ENCODE measurements at regions not wholly inside any gene's neighbourhood (a gene's known extent, or its start where the extent isn't known, plus 50 kb on each side); places are given as distances from the start of the nearest gene placed in this dataset.
"Not testable (repeated sequence)": the region's sequence is repeated elsewhere in the genome, so short reads cannot be mapped to it uniquely, and the experiment has no call there.

DNA sequence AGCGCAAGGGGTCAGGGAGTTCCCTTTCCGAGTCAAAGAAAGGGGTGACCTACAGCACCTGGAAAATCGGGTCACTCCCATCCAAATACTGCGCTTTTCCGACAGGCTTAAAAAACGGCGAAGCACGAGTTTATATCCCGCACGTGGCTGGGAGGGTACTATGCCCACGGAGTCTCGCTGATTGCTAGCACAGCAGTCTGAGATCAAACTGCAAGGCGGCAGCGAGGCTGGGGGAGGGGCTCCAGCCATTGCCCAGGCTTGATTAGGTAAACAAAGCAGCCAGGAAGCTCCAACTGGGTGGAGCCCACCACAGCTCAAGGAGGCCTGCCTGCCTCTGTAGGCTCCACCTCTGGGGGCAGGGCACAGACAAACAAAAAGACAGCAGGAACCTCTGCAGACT is 735.1 kb downstream of the TTLL7 start:
- H3K9me3 ChIP-seq (ENCODE audit: low read length); H3K9ac ChIP-seq (ENCODE audit: low read length); H2AFZ ChIP-seq (ENCODE audit: low read length); H3K79me2 ChIP-seq (ENCODE audit: low read length); H3K9me2 ChIP-seq (replicated peaks; ENCODE audit: insufficient read depth, low read length); DNase-seq; H4K20me1 ChIP-seq (ENCODE audit: insufficient read depth, low read depth, low read length); H3K27me3 ChIP-seq (ENCODE audit: low read length); H3K4me1 ChIP-seq (ENCODE audit: low read length); H3K4me2 ChIP-seq (ENCODE audit: low read depth, low read length, poor library complexity, severe bottlenecking); H3K4me3 ChIP-seq (ENCODE audit: low read length); H3K36me3 ChIP-seq (ENCODE audit: insufficient read depth, low read length); H3K27ac ChIP-seq (ENCODE audit: low read length): not testable (repeated sequence)

DNA sequence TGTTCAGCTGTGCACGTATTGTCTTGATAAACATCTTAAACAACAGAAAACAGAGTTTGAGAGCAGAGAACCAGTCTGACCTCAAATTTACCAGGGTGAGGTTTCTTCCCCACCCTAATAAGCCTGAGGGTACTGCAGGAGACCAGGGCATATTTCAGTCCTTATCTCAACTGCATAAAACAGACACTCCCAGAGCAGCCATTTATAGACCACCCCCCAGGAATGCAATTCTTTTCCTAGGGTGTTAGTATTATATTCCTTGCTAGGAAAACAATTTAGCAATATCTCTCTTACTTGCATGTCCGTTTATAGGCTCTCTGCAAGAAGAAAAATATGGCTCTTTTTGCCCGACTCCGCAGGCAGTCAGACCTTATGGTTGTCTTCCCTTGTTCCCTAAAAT is 747.2 kb downstream of the TTLL7 start:
- not testable (repeated sequence) for H3K27ac ChIP-seq (ENCODE audit: low read length); H3K9me3 ChIP-seq (ENCODE audit: low read length); H3K9me2 ChIP-seq (replicated peaks; ENCODE audit: insufficient read depth, low read length); H3K4me3 ChIP-seq (ENCODE audit: low read length); H3K4me1 ChIP-seq (ENCODE audit: low read length); H4K20me1 ChIP-seq (ENCODE audit: insufficient read depth, low read depth, low read length); H3K4me2 ChIP-seq (ENCODE audit: low read depth, low read length, poor library complexity, severe bottlenecking); H3K36me3 ChIP-seq (ENCODE audit: insufficient read depth, low read length); DNase-seq; H3K79me2 ChIP-seq (ENCODE audit: low read length); H3K9ac ChIP-seq (ENCODE audit: low read length); H2AFZ ChIP-seq (ENCODE audit: low read length); H3K27me3 ChIP-seq (ENCODE audit: low read length)

DNA sequence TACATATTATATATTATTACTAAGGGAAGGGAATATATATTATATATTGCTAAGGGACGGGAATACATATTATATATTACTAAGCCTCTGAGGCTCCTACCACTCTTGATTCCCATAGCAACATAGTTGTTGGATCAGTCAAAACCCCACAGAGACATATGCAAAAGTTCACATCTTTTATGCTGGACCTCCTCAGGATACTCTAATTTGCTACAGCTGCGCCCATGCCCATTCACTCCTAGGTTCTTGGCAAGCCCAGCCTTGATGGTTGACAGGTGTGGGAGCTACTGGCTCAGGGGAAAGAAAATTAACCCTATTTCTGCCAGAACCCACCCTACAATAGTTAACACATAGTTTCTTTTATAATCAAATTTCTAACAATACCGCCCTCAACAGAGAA is 752.2 kb downstream of the TTLL7 start:
- not testable (repeated sequence) for H3K79me2 ChIP-seq (ENCODE audit: low read length); H3K4me1 ChIP-seq (ENCODE audit: low read length); H3K4me2 ChIP-seq (ENCODE audit: low read depth, low read length, poor library complexity, severe bottlenecking); H4K20me1 ChIP-seq (ENCODE audit: insufficient read depth, low read depth, low read length); H3K27ac ChIP-seq (ENCODE audit: low read length); H3K9me2 ChIP-seq (replicated peaks; ENCODE audit: insufficient read depth, low read length); DNase-seq; H3K4me3 ChIP-seq (ENCODE audit: low read length); H3K36me3 ChIP-seq (ENCODE audit: insufficient read depth, low read length); H2AFZ ChIP-seq (ENCODE audit: low read length); H3K9me3 ChIP-seq (ENCODE audit: low read length); H3K9ac ChIP-seq (ENCODE audit: low read length); H3K27me3 ChIP-seq (ENCODE audit: low read length)

DNA sequence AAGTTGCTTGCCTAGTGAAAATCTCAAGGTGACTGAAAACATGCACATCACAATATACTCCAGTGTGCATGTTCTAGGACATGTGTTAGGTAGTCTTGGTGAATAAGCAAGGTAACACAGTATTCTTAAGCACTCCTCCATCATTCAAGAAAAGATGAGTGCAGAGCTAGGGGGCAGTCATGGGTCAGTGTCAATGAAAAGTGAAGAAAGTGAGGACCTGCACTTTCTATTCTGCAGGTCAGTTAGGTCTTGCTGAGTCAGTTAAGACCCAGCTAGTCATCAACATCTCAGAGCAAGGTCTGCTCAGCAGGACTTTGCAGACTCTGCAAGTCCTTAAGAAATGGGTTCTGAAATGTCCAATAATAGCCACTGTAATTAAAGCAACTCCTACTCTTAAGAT is 754.1 kb downstream of the TTLL7 start:
- not testable (repeated sequence) for H3K9ac ChIP-seq (ENCODE audit: low read length); H3K9me3 ChIP-seq (ENCODE audit: low read length); H3K79me2 ChIP-seq (ENCODE audit: low read length); H3K4me3 ChIP-seq (ENCODE audit: low read length); H3K27me3 ChIP-seq (ENCODE audit: low read length); DNase-seq; H3K36me3 ChIP-seq (ENCODE audit: insufficient read depth, low read length); H3K4me1 ChIP-seq (ENCODE audit: low read length); H3K27ac ChIP-seq (ENCODE audit: low read length); H2AFZ ChIP-seq (ENCODE audit: low read length); H3K4me2 ChIP-seq (ENCODE audit: low read depth, low read length, poor library complexity, severe bottlenecking); H4K20me1 ChIP-seq (ENCODE audit: insufficient read depth, low read depth, low read length); H3K9me2 ChIP-seq (replicated peaks; ENCODE audit: insufficient read depth, low read length)

DNA sequence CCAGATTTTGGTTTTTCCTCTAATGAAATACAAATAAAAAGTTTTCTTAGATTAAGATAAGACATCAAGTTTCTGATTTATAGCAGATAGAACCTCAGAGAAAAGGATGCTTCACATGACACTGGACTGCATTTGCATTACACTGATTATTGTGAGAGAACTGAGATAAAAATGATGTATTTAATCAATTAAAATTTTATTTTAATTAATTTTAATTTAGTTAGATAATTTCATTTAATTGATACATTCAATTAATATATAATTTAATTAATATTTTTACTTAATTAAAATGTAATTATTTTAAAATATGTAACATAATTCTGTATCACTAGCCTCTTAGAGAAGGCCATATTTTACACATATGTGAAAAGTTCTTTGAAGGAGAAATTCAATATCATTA is 759.4 kb downstream of the TTLL7 start:
- H3K36me3 ChIP-seq (ENCODE audit: insufficient read depth, low read length); H3K27me3 ChIP-seq (ENCODE audit: low read length); H3K4me3 ChIP-seq (ENCODE audit: low read length); H3K27ac ChIP-seq (ENCODE audit: low read length); H2AFZ ChIP-seq (ENCODE audit: low read length); DNase-seq; H3K4me2 ChIP-seq (ENCODE audit: low read depth, low read length, poor library complexity, severe bottlenecking); H4K20me1 ChIP-seq (ENCODE audit: insufficient read depth, low read depth, low read length); H3K4me1 ChIP-seq (ENCODE audit: low read length); H3K9ac ChIP-seq (ENCODE audit: low read length); H3K9me2 ChIP-seq (replicated peaks; ENCODE audit: insufficient read depth, low read length); H3K79me2 ChIP-seq (ENCODE audit: low read length); H3K9me3 ChIP-seq (ENCODE audit: low read length): not testable (repeated sequence)

DNA sequence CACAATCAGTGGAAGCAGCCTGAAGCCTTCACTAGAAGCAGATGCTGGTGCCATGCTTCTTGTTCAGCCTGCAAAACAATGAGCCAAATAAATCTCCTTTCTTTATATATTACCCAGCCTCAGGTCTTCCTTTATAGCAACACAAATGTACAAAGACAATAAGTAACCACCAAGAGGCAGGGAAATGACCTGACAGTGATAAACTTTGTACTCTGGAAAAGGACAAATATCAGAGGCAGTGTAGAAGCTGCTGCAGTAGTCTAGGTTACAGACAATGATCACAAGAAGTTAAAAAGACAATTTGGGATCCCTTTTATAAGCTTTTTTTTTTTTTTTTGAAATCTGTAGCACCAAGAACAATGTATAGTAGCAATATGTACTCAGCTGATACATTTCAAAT is 760.3 kb downstream of the TTLL7 start:
- H2AFZ ChIP-seq (ENCODE audit: low read length); H4K20me1 ChIP-seq (ENCODE audit: insufficient read depth, low read depth, low read length); H3K9ac ChIP-seq (ENCODE audit: low read length); H3K4me2 ChIP-seq (ENCODE audit: low read depth, low read length, poor library complexity, severe bottlenecking); H3K4me1 ChIP-seq (ENCODE audit: low read length); DNase-seq; H3K4me3 ChIP-seq (ENCODE audit: low read length); H3K79me2 ChIP-seq (ENCODE audit: low read length); H3K27me3 ChIP-seq (ENCODE audit: low read length); H3K9me3 ChIP-seq (ENCODE audit: low read length); H3K9me2 ChIP-seq (replicated peaks; ENCODE audit: insufficient read depth, low read length); H3K27ac ChIP-seq (ENCODE audit: low read length); H3K36me3 ChIP-seq (ENCODE audit: insufficient read depth, low read length): not testable (repeated sequence)

DNA sequence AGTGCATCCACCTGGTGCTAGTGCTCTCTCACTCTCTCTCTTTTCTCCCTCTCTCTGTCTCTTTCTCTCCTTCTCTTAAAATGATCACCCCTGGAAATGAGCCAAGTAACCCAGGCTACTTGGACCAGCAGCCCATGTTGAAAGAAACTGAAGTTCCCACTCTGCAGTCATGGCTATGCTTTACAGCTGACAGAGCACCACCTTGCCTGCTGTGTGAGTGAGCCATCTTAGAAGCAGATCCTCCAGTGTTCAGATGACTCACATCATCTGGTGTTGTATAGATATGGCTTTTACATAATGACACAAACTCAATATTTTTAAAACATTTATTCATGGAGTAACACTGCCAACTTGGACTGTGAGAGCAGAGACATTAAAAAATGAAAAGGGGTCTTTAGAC is 779.1 kb downstream of the TTLL7 start:
- H3K9ac ChIP-seq (ENCODE audit: low read length); H3K36me3 ChIP-seq (ENCODE audit: insufficient read depth, low read length); H3K9me3 ChIP-seq (ENCODE audit: low read length); H3K27me3 ChIP-seq (ENCODE audit: low read length); H3K4me2 ChIP-seq (ENCODE audit: low read depth, low read length, poor library complexity, severe bottlenecking); H2AFZ ChIP-seq (ENCODE audit: low read length); H3K4me3 ChIP-seq (ENCODE audit: low read length); H4K20me1 ChIP-seq (ENCODE audit: insufficient read depth, low read depth, low read length); DNase-seq; H3K27ac ChIP-seq (ENCODE audit: low read length); H3K79me2 ChIP-seq (ENCODE audit: low read length); H3K4me1 ChIP-seq (ENCODE audit: low read length); H3K9me2 ChIP-seq (replicated peaks; ENCODE audit: insufficient read depth, low read length): not testable (repeated sequence)

DNA sequence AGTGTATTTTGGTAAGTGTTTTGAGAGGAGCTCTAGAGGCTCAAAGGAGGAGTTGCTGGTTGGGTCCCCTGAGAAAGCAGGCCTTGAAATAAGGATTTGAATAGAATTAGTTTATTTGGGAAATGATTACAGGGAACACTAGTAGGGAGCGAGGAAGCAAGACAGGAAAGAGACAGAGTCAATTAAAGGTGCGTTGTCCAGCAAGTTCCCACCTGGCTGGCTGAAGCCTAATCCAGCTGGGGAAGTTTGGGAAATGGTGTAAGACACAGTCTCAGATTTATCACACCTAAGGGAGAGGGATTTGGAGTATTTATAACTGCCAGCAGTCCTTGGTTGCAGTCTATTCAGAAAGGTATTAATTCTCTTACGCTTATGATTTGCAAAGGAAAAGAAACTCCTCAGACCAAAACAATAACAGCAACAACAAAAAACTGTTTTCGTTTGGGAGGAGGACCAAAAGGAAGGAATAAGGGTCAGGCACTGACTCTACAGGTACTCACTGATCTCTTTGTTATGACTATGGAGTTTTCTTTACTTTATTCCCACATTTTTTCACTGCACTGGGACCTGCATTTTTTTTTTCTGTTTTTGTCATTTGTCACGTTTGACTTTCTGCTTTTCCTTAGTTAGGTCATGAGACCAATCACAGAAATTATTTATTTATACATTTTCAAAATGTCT is 780.8 kb downstream of the TTLL7 start:
- not testable (repeated sequence) for H3K9ac ChIP-seq (ENCODE audit: low read length); H3K9me2 ChIP-seq (replicated peaks; ENCODE audit: insufficient read depth, low read length); H3K27me3 ChIP-seq (ENCODE audit: low read length); H3K4me3 ChIP-seq (ENCODE audit: low read length); H3K27ac ChIP-seq (ENCODE audit: low read length); H2AFZ ChIP-seq (ENCODE audit: low read length); H3K9me3 ChIP-seq (ENCODE audit: low read length); H3K4me1 ChIP-seq (ENCODE audit: low read length); H3K4me2 ChIP-seq (ENCODE audit: low read depth, low read length, poor library complexity, severe bottlenecking); H3K36me3 ChIP-seq (ENCODE audit: insufficient read depth, low read length); H4K20me1 ChIP-seq (ENCODE audit: insufficient read depth, low read depth, low read length); DNase-seq; H3K79me2 ChIP-seq (ENCODE audit: low read length)

DNA sequence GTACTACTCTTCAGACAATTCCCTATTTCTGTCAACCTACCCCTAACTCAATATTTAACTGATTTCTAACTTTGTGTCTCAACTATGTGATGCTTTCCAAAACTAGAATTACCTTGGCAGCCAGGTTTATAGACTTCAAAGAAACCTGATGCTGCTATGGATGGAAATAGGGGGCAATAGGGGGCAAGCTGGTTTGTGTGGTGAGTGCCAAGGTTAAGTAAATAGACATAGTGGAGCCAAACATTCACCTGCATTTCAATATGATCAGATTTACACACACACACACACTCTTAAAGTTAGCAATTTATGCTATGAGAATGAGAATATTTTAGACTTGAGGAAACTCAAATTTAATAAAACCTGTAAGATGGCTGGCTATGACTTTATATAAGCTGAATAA is 784.6 kb downstream of the TTLL7 start:
- H2AFZ ChIP-seq (ENCODE audit: low read length); H3K79me2 ChIP-seq (ENCODE audit: low read length); H3K4me3 ChIP-seq (ENCODE audit: low read length); H3K36me3 ChIP-seq (ENCODE audit: insufficient read depth, low read length); DNase-seq; H3K4me2 ChIP-seq (ENCODE audit: low read depth, low read length, poor library complexity, severe bottlenecking); H4K20me1 ChIP-seq (ENCODE audit: insufficient read depth, low read depth, low read length); H3K9me3 ChIP-seq (ENCODE audit: low read length); H3K9me2 ChIP-seq (replicated peaks; ENCODE audit: insufficient read depth, low read length); H3K27ac ChIP-seq (ENCODE audit: low read length); H3K9ac ChIP-seq (ENCODE audit: low read length); H3K27me3 ChIP-seq (ENCODE audit: low read length); H3K4me1 ChIP-seq (ENCODE audit: low read length): not testable (repeated sequence)
